ENCODE measurements at regions not wholly inside any gene's neighbourhood (a gene's known extent, or its start where the extent isn't known, plus 50 kb on each side); places are given as distances from the start of the nearest gene placed in this dataset.
"Not testable (repeated sequence)": the region's sequence is repeated elsewhere in the genome, so short reads cannot be mapped to it uniquely, and the experiment has no call there.

DNA sequence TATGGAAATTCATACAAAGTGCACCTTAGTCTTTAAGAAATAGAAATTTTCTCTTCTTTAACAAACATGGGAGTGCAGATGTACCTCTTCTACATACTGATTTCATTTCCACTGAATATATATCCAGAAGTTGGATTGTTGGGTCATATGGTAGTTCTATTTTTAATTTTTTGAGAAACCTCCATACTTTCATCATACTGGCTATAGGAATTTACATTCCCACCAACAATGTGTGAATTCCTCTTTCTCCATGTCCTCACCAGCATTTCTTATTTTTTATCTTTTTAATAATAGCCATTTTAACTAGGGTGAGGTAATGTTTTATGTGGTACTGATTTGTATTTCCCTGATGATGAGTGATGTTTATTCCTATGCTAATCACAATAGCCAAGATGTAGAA is 87.5 kb downstream of the RGS2 start:
- DNase-seq (ENCODE audit: low read depth, low spot score), result no peak
- in situ Hi-C loops (cut with HindIII; ENCODE audit: low pct_unique_long_range_greater_than_20kb, low sequenced_read_pairs), result no loop called here

- in situ Hi-C loops (cut with HindIII; ENCODE audit: low pct_unique_long_range_greater_than_20kb, low sequenced_read_pairs), result loop anchor here (25.0 kb wide), 1 partner anchor 89 kb away; the partner anchor contains the start of gene RGS2
- DNase-seq (ENCODE audit: low read depth, low spot score), result no peak
Measured at GRCh38 chr1:192901500-192901899, 92.7 kb downstream of the RGS2 start.

DNA sequence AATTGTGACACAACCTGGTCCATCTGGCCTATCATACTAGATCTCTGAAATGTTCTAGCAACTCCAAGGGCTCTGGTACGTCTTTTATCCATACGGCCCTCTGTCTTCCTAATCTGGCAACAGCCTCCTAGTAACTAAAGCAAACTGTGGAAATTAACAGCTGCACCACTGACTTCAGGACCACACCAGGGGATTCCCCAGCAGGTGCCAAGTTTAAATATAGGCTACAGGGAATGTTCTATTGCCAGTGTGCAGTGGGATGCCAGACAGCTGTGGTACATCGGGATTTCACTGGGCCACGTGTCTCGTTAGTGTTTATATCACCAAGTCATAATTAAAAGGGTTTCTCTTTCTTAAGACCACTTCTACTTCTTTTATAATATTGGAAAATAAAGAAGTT is 94.3 kb downstream of the RGS2 start:
- in situ Hi-C loops (cut with HindIII; ENCODE audit: low pct_unique_long_range_greater_than_20kb, low sequenced_read_pairs), result loop anchor here (25.0 kb wide), 1 partner anchor 91 kb away; the partner anchor contains the start of gene RGS2
- no peak for DNase-seq (ENCODE audit: low read depth, low spot score)

DNA sequence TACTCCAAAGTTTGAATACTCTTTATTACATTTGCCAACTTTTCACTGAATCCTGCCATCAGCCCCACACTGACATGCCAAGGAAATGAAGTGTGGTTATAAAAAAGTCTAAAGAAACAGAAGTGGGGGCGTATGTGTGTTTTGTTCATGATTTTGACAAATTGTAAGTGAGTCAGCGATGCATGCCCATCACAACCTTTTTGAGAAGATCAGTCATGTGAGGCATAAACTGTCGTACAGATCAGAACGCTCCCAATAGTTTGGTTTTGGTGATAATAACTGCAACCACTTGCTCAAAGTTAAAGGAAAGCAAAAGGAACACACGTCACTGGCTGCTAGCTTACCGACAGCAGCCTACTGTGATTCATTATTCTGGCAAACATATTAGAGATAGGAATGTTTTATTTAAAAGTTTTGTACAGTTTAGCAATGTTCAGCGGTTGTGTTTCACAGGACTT is 95.6 kb downstream of the RGS2 start:
- DNase-seq (ENCODE audit: low read depth, low spot score), result peak; percentile 40
- in situ Hi-C loops (cut with HindIII; ENCODE audit: low pct_unique_long_range_greater_than_20kb, low sequenced_read_pairs), result loop anchor here (25.0 kb wide), 1 partner anchor 92 kb away; the partner anchor contains the start of gene RGS2

GRCh38 chr1:192905049-192905448 is 96.2 kb downstream of the RGS2 start:
- in situ Hi-C loops (cut with HindIII; ENCODE audit: low pct_unique_long_range_greater_than_20kb, low sequenced_read_pairs), result loop anchor here (25.0 kb wide), 1 partner anchor 93 kb away; the partner anchor contains the start of gene RGS2
- DNase-seq (ENCODE audit: low read depth, low spot score), result no peak

DNA sequence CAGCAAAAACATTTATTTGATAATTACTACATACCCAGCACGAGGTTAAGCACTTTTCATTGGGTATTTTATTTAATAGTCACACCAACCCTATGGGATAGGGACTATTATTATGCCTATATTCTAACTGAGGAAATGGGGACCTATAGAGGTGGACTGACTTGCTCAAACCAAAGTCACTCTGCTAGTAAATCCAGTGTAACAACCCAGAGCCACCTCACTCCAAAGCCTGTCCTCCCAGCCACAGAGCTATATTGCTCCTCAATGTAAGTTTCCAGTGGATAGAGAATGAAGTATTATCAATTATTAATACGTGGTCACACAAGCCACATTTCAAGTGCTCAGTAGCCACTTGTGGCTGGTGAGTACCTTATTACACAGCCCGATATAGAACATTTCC is 97.5 kb downstream of the RGS2 start:
- no peak for DNase-seq (ENCODE audit: low read depth, low spot score)
- in situ Hi-C loops (cut with HindIII; ENCODE audit: low pct_unique_long_range_greater_than_20kb, low sequenced_read_pairs), result loop anchor here (25.0 kb wide), 1 partner anchor 94 kb away; the partner anchor contains the start of gene RGS2

- in situ Hi-C loops (cut with HindIII; ENCODE audit: low pct_unique_long_range_greater_than_20kb, low sequenced_read_pairs), result loop anchor here (25.0 kb wide), 1 partner anchor 95 kb away; the partner anchor contains the start of gene RGS2
- peak; percentile 44 for DNase-seq (ENCODE audit: low read depth, low spot score)
Measured at GRCh38 chr1:192907545-192908243, 98.9 kb downstream of the RGS2 start.

- not testable (repeated sequence) for DNase-seq (ENCODE audit: low read depth, low spot score)
- in situ Hi-C loops (cut with HindIII; ENCODE audit: low pct_unique_long_range_greater_than_20kb, low sequenced_read_pairs), result loop anchor here (25.0 kb wide), 1 partner anchor 100 kb away; the partner anchor contains the start of gene RGS2
Measured at GRCh38 chr1:192911896-192912656, 103.2 kb downstream of the RGS2 start.

DNA sequence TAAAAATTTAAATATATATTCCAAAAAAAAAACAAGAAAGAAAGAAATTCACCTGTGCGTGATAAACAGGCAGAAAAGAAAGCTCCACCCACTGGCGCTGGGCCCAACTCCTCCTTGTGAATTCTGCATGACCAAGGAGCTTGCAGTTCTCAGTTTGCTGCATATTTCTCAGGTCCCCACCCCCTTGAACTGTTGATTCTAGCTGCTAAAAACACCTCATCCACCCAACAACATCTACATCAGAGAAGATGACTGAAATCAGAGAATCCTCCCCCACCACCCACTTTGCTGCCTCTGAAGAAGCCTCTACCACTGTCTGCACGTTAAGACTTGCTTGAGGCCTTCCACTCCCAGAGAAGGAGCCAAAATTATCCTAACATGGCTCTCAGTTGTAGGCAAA is 104.8 kb downstream of the RGS2 start:
- DNase-seq (ENCODE audit: low read depth, low spot score), result no peak
- in situ Hi-C loops (cut with HindIII; ENCODE audit: low pct_unique_long_range_greater_than_20kb, low sequenced_read_pairs), result loop anchor here (25.0 kb wide), 1 partner anchor 101 kb away; the partner anchor contains the start of gene RGS2

DNA sequence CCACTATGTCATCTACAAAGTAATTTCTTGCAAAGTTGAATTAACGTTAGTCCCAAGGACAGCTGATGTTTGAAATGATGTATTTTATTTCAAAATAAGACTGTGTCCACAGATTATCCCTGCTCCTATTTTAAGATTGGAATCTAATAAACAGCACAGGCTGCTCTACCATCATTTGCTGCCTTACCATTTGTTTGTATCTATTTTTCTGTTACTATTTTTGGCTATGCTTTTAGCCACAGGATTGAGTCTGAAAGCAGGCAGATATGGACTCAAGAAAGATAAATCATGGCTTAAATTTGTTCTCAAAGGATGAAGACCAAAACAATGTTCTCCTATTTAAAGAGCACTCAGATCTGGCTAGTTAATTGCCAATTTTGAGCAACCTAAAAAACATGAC is 105.3 kb downstream of the RGS2 start:
- in situ Hi-C loops (cut with HindIII; ENCODE audit: low pct_unique_long_range_greater_than_20kb, low sequenced_read_pairs), result loop anchor here (25.0 kb wide), 1 partner anchor 102 kb away; the partner anchor contains the start of gene RGS2
- no peak for DNase-seq (ENCODE audit: low read depth, low spot score)

GRCh38 chr1:192914696-192915095 is 105.9 kb downstream of the RGS2 start:
- in situ Hi-C loops (cut with HindIII; ENCODE audit: low pct_unique_long_range_greater_than_20kb, low sequenced_read_pairs), result loop anchor here (25.0 kb wide), 1 partner anchor 102 kb away; the partner anchor contains the start of gene RGS2
- no peak for DNase-seq (ENCODE audit: low read depth, low spot score)

GRCh38 chr1:192916021-192916420 is 107.2 kb downstream of the RGS2 start:
- no peak for DNase-seq (ENCODE audit: low read depth, low spot score)
- in situ Hi-C loops (cut with HindIII; ENCODE audit: low pct_unique_long_range_greater_than_20kb, low sequenced_read_pairs), result loop anchor here (25.0 kb wide), 1 partner anchor 104 kb away; the partner anchor contains the start of gene RGS2

DNA sequence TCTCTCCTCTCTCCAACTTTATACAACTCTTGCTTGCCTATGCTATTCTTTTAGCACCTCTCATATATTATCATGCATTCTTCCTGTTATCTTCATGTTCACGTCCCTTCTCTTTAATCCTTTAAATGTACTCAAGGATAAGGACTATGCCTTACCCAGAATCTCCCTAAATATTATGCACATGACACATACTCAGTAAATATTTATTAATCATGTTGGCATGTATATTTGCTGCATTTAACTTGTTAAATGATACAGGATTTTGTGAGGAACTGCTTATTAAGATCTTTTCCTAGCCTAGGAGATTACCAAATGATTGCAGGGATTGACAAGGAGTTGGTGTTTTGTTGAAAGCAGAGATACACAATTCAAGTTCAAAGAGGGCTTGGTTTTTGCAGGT is 109.4 kb downstream of the RGS2 start:
- in situ Hi-C loops (cut with HindIII; ENCODE audit: low pct_unique_long_range_greater_than_20kb, low sequenced_read_pairs), result loop anchor here (25.0 kb wide), 1 partner anchor 106 kb away; the partner anchor contains the start of gene RGS2
- DNase-seq (ENCODE audit: low read depth, low spot score), result no peak

DNA sequence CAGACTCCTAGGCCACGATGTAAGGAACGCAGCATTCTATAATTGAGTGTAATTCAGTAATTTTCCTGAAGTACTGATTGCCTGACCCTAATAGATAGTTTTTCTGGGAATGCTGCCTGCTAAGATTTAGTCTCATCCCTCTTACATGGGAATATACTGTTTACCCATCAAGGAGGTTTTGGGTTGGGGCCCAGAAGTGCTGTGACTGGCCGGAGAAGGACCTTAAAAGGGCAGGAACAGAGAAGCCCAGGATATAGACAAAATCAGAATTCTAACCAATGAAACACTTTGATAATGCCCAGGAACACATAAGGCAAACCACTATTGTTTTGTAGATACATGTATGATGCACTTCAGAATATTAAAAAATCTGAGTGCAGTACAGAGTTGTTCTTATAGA is 111.6 kb downstream of the RGS2 start:
- no peak for DNase-seq (ENCODE audit: low read depth, low spot score)
- in situ Hi-C loops (cut with HindIII; ENCODE audit: low pct_unique_long_range_greater_than_20kb, low sequenced_read_pairs), result loop anchor here (25.0 kb wide), 1 partner anchor 108 kb away; the partner anchor contains the start of gene RGS2

GRCh38 chr1:192925609-192926008 is 116.8 kb downstream of the RGS2 start:
- in situ Hi-C loops (cut with HindIII; ENCODE audit: low pct_unique_long_range_greater_than_20kb, low sequenced_read_pairs), result no loop called here
- DNase-seq (ENCODE audit: low read depth, low spot score), result no peak

- DNase-seq (ENCODE audit: low read depth, low spot score), result no peak
- in situ Hi-C loops (cut with HindIII; ENCODE audit: low pct_unique_long_range_greater_than_20kb, low sequenced_read_pairs), result no loop called here
Measured at GRCh38 chr1:192926736-192927135, 117.9 kb downstream of the RGS2 start.

- in situ Hi-C loops (cut with HindIII; ENCODE audit: low pct_unique_long_range_greater_than_20kb, low sequenced_read_pairs), result no loop called here
- DNase-seq (ENCODE audit: low read depth, low spot score), result no peak
Measured at GRCh38 chr1:192927496-192927895, 118.7 kb downstream of the RGS2 start.

DNA sequence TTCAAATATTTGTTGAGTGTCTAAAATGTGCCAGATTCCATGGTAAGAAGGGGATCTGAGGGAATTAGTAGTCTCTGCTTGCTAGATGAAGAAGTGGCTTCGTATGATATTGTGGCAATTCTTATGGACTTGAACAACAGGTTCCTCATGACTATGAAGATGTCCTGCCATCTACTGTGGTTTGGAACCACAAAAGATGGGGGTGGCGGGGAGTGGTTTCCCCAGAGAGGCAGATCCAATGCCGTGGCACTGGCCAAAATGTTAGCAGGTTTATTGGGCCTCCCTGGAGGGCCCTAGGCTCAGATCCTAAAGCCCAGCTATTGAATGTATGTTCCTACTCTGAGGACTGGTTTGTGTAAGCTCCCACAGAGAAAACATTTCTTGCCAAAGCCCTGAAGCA is 120.8 kb downstream of the RGS2 start:
- in situ Hi-C loops (cut with HindIII; ENCODE audit: low pct_unique_long_range_greater_than_20kb, low sequenced_read_pairs), result no loop called here
- no peak for DNase-seq (ENCODE audit: low read depth, low spot score)

All from SK-MEL-5 (cell line).